Gastrocnemius medialis (tissue), 4 donors: ENCODE measurements at regions not wholly inside any gene's neighbourhood (a gene's known extent, or its start where the extent isn't known, plus 50 kb on each side); places are given as distances from the start of the nearest gene placed in this dataset.

Experiments
- CTCF ChIP-seq, 5 experiments: fragments of 450-650 bp in 3 of 5; fragments of 200-600 bp in 2 of 5; sonication (generic) in 2 of 5; IDR thresholded peaks in 4 of 5; conservative IDR thresholded peaks in 1 of 5; 1 replicate in 4 of 5; 2 replicates in 1 of 5; pipeline ENCODE4 v1.5.1; 2016 to 2019; ENCODE audit warnings: antibody characterized with exemption in 5 of 5, mild to moderate bottlenecking in 3 of 5, moderate library complexity in 3 of 5
- POLR2A ChIP-seq, 2 donors: fragments of 450-650 bp; IDR thresholded peaks; one replicate each; pipeline ENCODE4 v1.6.1; 2017; ENCODE audit warnings: antibody characterized with exemption in 2 of 2, mild to moderate bottlenecking in 2 of 2, moderate library complexity in 2 of 2

DNA sequence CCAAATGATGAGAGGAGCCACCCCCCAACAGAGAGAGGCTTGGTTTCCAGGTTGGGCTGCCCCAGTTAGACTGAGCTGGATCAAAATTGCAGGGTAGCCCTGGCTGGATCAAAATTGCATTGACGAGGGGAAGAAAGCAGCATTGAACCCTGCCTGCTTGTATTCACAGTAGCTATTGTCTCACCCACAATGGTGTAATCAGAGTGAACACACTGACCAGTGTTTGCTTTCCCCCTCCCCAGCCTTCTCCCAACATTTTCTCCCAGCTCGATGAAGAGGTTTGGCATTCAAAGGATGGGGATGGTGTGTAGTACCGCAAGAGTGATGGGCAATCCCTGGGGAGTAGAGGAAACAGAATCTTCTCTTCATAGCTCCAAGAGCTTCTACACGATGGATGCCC is 223.8 kb downstream of the ADAMTS9 start:
- no peak for TF ChIP-seq CTCF (IDR thresholded peaks at IDR 0.05 in 4 of 5, conservative IDR thresholded peaks at IDR 0.05 in 1 of 5)
- TF ChIP-seq POLR2A (IDR thresholded peaks at IDR 0.05), result no peak
